ENCODE measurements at regions not wholly inside any gene's neighbourhood (a gene's known extent, or its start where the extent isn't known, plus 50 kb on each side); places are given as distances from the start of the nearest gene placed in this dataset.

DNA sequence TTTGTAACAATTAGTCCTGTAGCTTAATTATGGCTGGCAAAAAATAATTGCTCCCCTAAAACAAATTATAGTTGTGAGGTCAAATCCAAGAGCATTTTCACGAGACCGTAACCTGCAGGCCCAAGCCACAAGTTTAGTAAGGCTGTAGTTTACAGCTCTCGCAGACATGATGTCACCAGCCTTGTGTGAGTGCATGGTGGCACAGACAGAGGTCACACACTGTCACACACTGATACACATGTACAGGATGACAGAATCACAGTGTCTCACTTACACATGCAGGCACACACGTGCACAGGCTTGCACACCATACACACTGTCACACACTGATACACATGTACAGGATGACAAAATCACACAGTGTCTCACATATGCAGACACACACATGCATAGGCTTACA lies 518.8 kb downstream of the IRX1 start:
- H2AFZ ChIP-seq (ENCODE audit: low read depth): no peak overlapping the region
- no peaks in the 10 kb centered on the region for H3K79me2 ChIP-seq (ENCODE audit: insufficient read depth, low read depth)
- no peaks in the 10 kb centered on the region for H3K36me3 ChIP-seq (ENCODE audit: insufficient read depth)
- H3K9ac ChIP-seq: no peak overlapping the region
- no peaks in the 10 kb centered on the region for H4K20me1 ChIP-seq (ENCODE audit: insufficient read depth)
- no peaks in the 10 kb centered on the region for H3K4me1 ChIP-seq (ENCODE audit: low read depth, poor library complexity, severe bottlenecking)
- TF ChIP-seq, protein P1, sequence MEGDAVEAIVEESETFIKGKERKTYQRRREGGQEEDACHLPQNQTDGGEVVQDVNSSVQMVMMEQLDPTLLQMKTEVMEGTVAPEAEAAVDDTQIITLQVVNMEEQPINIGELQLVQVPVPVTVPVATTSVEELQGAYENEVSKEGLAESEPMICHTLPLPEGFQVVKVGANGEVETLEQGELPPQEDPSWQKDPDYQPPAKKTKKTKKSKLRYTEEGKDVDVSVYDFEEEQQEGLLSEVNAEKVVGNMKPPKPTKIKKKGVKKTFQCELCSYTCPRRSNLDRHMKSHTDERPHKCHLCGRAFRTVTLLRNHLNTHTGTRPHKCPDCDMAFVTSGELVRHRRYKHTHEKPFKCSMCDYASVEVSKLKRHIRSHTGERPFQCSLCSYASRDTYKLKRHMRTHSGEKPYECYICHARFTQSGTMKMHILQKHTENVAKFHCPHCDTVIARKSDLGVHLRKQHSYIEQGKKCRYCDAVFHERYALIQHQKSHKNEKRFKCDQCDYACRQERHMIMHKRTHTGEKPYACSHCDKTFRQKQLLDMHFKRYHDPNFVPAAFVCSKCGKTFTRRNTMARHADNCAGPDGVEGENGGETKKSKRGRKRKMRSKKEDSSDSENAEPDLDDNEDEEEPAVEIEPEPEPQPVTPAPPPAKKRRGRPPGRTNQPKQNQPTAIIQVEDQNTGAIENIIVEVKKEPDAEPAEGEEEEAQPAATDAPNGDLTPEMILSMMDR (conservative IDR thresholded peaks at IDR 0.05; ENCODE audit: low read depth, low read length): no peak
- H3K4me2 ChIP-seq: no peak overlapping the region
- H3K27me3 ChIP-seq (ENCODE audit: insufficient read depth, low read depth): no peaks in the 10 kb centered on the region
- no peak overlapping the region for H3K4me3 ChIP-seq (IDR thresholded peaks at IDR 0.05; ENCODE audit: insufficient read depth, low read depth, low read length)
- H3K27ac ChIP-seq: no peak overlapping the region

DNA sequence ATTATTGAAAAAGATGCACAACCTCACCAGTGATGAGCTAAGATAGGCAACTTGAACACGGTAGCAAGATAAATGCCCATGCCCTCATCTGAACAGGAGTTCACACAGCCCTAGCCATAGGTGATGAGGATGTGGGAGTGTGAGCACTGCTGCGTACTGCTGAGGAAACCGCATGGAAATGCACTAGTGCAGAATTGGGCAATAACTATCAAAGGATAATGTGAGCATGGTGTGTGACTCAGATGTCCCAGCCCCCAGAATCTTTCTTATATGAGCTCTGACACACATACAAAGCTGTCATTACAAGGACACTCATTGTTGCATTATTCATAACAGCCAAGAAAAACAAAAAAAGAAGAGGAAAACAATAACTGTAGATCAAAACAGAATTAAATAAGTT lies 521.2 kb downstream of the IRX1 start:
- H3K9ac ChIP-seq: no peak overlapping the region
- H2AFZ ChIP-seq (ENCODE audit: low read depth): no peak overlapping the region

DNA sequence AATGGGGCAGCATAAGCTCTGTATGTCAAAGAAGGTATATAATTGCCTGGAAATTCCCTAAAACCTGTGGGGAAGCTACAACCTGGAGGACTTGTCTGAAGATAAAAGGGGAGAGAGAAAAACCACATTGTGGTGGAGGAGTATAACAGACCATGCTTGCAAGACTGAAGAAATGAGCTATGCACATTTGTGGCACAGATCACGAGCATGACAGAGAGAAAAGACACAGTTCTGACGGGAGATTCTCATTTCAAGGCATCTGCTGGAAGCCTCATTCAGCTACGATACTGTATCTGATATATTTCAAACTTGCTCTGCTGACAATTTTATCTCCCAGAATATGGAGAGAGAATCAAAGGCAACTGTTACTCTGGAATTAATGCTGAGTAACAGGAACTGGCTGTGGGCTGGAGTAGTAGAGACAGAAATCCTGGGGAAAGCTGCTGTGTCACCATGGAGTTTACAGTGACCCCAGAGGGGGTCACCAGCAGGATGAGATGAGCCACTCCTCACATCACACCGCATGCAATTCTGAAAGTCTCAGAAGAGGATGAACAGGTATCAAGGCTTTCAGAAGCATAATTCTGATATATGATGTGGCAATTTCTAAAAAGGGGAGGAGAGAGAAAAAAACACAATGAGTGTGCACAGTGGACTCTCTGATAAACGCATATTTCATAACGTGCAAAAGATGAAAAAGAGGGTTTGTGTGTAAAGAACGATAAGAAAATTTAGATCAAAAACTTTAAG lies 528.8 kb downstream of the IRX1 start:
- TF ChIP-seq, protein P1 (conservative IDR thresholded peaks at IDR 0.05; ENCODE audit: low read depth, low read length): no peak
- Histone ChIP-seq H3K9ac (no peak overlapping the region; the same call in 1 of the 2 replicates), H3K36me3 (ENCODE audit: insufficient read depth) (no peaks in the 10 kb centered on the region), H3K4me2 (peak overlapping the region; percentile 31; the same call in 1 of the 2 replicates), H3K27ac (peak overlapping the region; percentile 65), H3K27me3 (ENCODE audit: insufficient read depth, low read depth) (no peaks in the 10 kb centered on the region), H3K4me1 (ENCODE audit: low read depth, poor library complexity, severe bottlenecking) (peaks cover 42% of the 10 kb centered on the region), H3K79me2 (ENCODE audit: insufficient read depth, low read depth) (no peaks in the 10 kb centered on the region), H2AFZ (ENCODE audit: low read depth) (peak overlapping the region; percentile 24), H3K4me3 (IDR thresholded peaks at IDR 0.05; ENCODE audit: insufficient read depth, low read depth, low read length) (no peak overlapping the region), H4K20me1 (ENCODE audit: insufficient read depth) (no peaks in the 10 kb centered on the region)

More for the DNA sequence above, 521.2 kb downstream of the IRX1 start:
- no peaks in the 10 kb centered on the region for H4K20me1 ChIP-seq (ENCODE audit: insufficient read depth)
- H3K27me3 ChIP-seq (ENCODE audit: insufficient read depth, low read depth): no peaks in the 10 kb centered on the region
- H3K4me1 ChIP-seq (ENCODE audit: low read depth, poor library complexity, severe bottlenecking): peaks cover 6% of the 10 kb centered on the region
- no peak overlapping the region for H3K4me3 ChIP-seq (IDR thresholded peaks at IDR 0.05; ENCODE audit: insufficient read depth, low read depth, low read length)
- H3K36me3 ChIP-seq (ENCODE audit: insufficient read depth): no peaks in the 10 kb centered on the region
- TF ChIP-seq, protein P1 (conservative IDR thresholded peaks at IDR 0.05; ENCODE audit: low read depth, low read length): no peak
- no peaks in the 10 kb centered on the region for H3K79me2 ChIP-seq (ENCODE audit: insufficient read depth, low read depth)
- no peak overlapping the region for H3K4me2 ChIP-seq
- no peak overlapping the region for H3K27ac ChIP-seq

DNA sequence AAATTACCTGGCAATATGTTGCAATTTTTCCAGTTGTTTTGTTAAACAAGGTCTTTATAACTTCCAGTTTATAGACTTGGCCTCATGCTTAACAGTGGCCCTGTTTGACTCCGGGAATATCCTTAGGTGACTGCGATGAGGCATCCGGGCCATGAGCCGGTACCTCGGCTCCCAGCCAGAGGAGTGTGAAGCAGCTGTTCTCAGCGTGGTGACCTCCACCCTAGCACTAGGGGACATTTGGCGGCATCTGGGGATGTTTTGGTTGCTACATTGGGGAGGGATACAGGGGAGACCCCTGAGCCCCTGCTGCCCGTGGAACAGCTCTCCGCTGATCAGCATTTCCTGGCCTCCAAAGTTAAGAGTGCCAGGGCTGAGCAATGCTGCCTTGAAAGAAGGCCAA lies 533.4 kb downstream of the IRX1 start:
- TF ChIP-seq, protein P1 (conservative IDR thresholded peaks at IDR 0.05; ENCODE audit: low read depth, low read length): no peak
- Histone ChIP-seq H3K36me3 (ENCODE audit: insufficient read depth) (no peaks in the 10 kb centered on the region), H2AFZ (ENCODE audit: low read depth) (no peak overlapping the region), H3K4me1 (ENCODE audit: low read depth, poor library complexity, severe bottlenecking) (peaks cover 15% of the 10 kb centered on the region), H3K4me3 (IDR thresholded peaks at IDR 0.05; ENCODE audit: insufficient read depth, low read depth, low read length) (no peak overlapping the region), H3K9ac (no peak overlapping the region), H3K4me2 (no peak overlapping the region), H3K27ac (no peak overlapping the region), H4K20me1 (ENCODE audit: insufficient read depth) (no peaks in the 10 kb centered on the region), H3K27me3 (ENCODE audit: insufficient read depth, low read depth) (no peaks in the 10 kb centered on the region), H3K79me2 (ENCODE audit: insufficient read depth, low read depth) (no peaks in the 10 kb centered on the region)
